HEK293 (cell line): ENCODE measurements at regions not wholly inside any gene's neighbourhood (a gene's known extent, or its start where the extent isn't known, plus 50 kb on each side); places are given as distances from the start of the nearest gene placed in this dataset.

Experiments used
- TF ChIP-seq, protein P1 (sequence below): fragments of 450-650 bp; formaldehyde crosslinking; IDR thresholded peaks from 2 replicates; pipeline ENCODE4 v1.5.1; 2016; ENCODE audit warnings: missing biosample characterization, missing genetic modification characterization
- TF ChIP-seq, protein P2 (sequence below): fragments of 450-650 bp; formaldehyde crosslinking; IDR thresholded peaks from 2 replicates; pipeline ENCODE4 v1.5.1; 2016; ENCODE audit warnings: missing biosample characterization, missing genetic modification characterization

DNA sequence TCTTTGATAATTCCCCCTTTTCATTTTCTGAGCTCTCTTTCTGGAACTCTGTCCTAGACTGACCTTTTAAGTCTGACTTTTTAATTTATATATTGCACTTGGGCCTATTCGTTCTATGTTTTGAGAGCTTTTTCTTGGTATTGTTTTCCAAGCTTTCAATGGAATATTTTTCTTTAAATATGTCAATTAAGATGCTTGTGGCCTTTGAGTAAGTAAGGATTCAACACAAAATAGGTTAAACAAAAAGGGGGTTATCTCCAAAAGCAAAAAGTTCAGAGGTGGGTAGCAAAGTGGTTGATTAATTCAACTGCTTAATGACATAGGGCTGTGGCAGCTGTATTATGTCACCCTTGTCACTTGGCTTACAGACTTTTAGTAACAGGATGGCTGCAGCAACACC lies 315.9 kb downstream of the LMX1A start:
- TF ChIP-seq, protein P1, sequence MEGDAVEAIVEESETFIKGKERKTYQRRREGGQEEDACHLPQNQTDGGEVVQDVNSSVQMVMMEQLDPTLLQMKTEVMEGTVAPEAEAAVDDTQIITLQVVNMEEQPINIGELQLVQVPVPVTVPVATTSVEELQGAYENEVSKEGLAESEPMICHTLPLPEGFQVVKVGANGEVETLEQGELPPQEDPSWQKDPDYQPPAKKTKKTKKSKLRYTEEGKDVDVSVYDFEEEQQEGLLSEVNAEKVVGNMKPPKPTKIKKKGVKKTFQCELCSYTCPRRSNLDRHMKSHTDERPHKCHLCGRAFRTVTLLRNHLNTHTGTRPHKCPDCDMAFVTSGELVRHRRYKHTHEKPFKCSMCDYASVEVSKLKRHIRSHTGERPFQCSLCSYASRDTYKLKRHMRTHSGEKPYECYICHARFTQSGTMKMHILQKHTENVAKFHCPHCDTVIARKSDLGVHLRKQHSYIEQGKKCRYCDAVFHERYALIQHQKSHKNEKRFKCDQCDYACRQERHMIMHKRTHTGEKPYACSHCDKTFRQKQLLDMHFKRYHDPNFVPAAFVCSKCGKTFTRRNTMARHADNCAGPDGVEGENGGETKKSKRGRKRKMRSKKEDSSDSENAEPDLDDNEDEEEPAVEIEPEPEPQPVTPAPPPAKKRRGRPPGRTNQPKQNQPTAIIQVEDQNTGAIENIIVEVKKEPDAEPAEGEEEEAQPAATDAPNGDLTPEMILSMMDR (tag by site-specific recombination), result no peak
- TF ChIP-seq, protein P2, sequence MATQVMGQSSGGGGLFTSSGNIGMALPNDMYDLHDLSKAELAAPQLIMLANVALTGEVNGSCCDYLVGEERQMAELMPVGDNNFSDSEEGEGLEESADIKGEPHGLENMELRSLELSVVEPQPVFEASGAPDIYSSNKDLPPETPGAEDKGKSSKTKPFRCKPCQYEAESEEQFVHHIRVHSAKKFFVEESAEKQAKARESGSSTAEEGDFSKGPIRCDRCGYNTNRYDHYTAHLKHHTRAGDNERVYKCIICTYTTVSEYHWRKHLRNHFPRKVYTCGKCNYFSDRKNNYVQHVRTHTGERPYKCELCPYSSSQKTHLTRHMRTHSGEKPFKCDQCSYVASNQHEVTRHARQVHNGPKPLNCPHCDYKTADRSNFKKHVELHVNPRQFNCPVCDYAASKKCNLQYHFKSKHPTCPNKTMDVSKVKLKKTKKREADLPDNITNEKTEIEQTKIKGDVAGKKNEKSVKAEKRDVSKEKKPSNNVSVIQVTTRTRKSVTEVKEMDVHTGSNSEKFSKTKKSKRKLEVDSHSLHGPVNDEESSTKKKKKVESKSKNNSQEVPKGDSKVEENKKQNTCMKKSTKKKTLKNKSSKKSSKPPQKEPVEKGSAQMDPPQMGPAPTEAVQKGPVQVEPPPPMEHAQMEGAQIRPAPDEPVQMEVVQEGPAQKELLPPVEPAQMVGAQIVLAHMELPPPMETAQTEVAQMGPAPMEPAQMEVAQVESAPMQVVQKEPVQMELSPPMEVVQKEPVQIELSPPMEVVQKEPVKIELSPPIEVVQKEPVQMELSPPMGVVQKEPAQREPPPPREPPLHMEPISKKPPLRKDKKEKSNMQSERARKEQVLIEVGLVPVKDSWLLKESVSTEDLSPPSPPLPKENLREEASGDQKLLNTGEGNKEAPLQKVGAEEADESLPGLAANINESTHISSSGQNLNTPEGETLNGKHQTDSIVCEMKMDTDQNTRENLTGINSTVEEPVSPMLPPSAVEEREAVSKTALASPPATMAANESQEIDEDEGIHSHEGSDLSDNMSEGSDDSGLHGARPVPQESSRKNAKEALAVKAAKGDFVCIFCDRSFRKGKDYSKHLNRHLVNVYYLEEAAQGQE (tag by site-specific recombination), result no peak
